SW480 (cell line): ENCODE measurements at regions not wholly inside any gene's neighbourhood (a gene's known extent, or its start where the extent isn't known, plus 50 kb on each side); places are given as distances from the start of the nearest gene placed in this dataset.

Experiments
- DNase-seq: peaks from one replicate; pipeline ENCODE4 v3.0.0-alpha.2; 2016; ENCODE audit warnings: low spot score

DNA sequence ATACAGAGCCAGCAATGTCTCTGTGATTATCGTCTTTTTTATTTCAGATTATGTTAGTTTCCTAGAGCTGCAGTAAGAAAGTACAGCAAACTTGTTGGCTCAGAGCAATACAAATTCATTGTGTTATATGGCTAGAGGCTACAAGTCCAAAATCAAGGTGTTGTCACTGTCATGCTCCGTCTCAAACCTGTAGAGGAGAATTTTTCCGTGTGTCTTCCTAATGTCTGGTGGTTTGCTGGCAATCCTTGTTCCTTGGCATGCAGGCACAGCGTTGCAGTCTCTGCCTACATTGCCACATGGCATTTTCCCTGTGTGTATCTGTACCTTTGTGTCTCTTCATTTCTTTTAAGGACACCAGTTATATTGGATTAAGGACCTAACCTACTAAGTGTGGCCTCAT, 244.4 kb downstream of the LRRIQ3 start:
- no peak for DNase-seq

DNA sequence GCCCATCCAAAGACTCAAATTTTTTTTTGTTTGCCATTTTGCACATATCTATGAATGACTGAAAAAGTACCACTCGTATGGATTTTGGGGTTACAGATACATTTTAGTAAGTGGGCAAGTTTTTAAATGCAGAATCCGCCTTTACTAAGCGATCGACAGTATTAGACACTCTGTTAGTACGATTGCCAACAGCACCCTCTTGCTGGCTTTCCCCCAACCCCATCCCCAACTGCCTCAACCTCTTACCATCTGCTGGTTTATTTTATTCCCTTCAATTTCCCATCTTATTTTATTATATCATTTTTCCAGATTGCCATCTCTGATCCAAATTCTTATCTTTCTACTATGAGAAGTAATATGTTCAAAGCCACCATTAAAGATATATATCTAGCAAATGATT, 244.8 kb downstream of the LRRIQ3 start:
- no peak for DNase-seq

GRCh38 chr1:73948055-73948454, 249.9 kb downstream of the LRRIQ3 start:
- no peak for DNase-seq

- DNase-seq = peak; percentile 27
Observed at GRCh38 chr1:73947009-73947408, 251.0 kb downstream of the LRRIQ3 start.

DNA sequence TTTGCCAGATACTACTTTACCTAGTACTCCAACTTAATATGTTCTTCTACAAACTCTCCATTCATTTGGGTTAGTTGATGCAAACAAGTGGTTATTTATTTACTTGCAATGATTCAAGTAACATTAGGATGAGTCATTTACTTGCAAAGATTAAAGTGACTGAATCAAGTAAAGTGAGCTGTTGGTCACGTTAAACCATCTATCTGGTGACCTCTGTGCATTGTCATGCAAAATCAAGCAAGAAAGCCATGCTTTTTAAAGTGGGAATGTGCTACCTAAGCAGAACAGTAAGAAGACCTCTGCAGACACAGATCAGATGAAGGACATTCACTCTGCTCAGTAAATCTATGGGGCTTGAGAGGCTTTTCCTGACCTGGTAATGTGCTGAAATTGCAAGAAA, 254.7 kb downstream of the LRRIQ3 start:
- DNase-seq = peak; percentile 9

DNA sequence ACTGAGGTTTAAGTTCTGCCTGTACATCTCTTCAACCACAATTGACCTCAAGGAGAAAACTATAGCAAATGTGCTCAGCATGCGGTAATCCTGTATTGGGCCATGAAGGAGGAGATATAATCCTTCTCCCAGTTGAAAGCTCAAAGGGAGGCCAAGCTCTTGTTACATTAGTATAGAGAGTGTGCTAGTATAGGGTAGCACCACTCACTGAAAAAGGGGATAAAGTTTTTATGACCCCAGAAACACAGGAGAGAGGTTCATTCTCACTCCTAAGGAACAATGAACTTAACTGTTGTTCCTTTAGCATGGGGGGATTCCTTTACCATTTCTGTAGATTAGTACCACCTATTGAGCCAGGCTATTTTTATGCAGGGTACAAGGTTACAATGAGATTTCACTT, 267.7 kb downstream of the LRRIQ3 start:
- DNase-seq = no peak

DNA sequence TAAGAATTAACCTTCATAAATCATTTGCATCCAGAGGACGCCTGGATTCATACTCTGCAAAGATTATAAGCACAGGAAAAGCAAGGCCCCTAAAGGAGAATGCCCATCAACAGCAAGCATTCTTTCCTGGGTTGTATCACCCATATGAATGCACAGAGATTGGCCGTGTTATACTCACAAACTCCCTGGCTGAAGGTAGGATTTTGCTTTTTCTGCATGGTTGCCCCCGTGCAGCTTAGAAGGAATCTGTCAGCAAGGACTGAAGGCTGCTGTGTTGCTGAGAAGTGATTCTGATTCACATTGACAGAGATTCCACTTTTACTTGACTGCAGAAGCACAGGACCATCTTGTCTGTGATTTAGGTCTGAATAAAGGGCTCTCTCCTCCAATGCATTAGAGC, 283.0 kb downstream of the LRRIQ3 start:
- DNase-seq = no peak

- no peak for DNase-seq
Observed at GRCh38 chr1:73913025-73913424, 285.0 kb downstream of the LRRIQ3 start.

DNA sequence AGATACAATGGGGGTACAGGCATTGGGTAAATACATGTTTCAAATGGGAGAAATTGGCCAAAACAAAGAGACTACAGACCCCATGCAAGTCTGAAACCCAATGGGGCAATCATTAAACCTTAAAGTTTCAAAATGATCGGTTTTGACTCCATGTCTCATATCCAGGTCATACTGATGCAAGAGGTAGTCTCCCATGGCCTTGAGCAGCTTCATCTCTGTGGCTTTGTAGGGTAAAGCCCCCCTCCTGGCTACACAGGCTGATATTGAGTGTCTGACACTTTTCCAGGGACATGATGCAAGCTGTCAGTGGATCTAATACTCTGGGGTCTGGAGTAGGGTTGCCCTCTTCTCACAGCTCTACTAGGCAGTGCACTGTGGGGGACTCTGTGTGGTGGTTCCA, 286.1 kb downstream of the LRRIQ3 start:
- no peak for DNase-seq

GRCh38 chr1:73910466-73910865, 287.5 kb downstream of the LRRIQ3 start:
- DNase-seq = no peak

DNA sequence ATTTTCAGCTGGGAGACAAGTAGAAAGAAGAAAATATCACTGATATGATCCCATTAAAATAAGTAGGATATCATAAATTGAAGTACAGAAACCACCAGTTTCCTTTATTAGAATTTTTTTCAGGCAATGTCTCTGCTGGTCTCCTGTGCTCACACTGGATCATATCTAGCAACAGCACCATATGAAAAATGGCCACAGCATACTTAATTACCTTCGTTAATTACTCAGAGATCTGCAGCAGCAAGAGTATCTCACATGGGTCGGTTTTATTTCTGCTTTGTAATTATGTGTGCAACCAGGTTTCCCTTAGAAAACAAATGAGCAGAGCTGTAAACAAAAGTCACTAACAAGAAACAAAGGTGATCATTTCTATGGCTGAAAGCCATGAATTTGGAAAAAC, 287.9 kb downstream of the LRRIQ3 start:
- DNase-seq = no peak

- DNase-seq = no peak
Observed at GRCh38 chr1:73909043-73909562, 288.9 kb downstream of the LRRIQ3 start.

GRCh38 chr1:73907051-73907450, 290.9 kb downstream of the LRRIQ3 start:
- DNase-seq = no peak

DNA sequence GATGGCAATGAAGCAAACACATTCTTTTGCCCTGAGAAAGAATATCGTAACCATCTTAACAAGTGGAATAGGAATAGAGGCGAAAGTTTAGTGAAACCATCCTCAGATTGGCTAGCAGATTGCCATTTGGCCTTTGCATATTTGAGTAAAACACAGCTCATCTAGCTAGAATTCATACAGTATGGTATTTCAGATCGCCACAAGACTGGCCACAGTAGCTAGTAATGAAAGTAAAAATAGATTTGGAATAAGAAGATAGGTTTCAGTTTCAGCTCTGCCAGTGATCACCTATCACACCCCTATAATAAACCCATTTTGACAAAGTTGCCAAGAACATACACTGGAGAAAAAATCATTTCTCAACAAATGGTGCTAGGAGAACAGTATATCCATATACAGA, 294.9 kb downstream of the LRRIQ3 start:
- no peak for DNase-seq

DNA sequence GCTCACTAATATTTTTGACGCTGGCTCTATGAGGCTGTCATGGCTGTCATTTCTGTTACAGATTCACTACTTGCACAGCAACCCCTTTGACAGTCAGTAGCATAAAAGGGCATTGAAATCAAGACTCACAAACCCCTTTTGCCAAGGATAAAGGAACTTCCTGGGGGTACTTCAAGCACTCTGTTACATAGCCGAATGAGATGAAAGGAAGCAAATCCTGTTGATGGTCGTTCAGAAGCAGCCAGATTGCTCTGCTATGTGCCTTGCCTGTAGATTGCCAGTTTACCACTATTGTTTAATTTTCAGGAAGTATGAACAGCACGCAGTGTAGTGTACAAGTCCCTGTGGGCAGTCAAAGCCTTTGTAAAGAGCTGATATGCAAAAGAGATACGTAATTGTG, 296.2 kb downstream of the LRRIQ3 start:
- DNase-seq = no peak

DNA sequence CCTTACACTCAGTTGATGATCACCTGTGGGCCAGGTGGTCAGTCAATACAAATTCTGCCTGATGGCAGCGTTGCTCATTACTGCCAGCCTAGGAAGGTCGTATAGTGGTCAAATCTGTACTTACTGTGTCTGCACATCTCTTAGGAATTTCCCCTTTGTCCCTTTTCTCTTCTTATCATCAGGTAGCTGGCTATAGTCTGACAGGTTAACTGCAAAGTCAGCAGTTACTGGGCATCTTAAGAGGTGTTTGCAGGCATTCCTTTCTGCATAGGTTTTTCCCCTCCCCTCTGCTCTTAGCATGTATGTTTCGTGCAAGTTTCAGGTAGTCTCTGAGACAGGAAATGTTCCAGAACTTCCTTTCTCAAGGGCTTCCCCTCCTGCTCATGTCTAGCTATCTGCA, 298.7 kb downstream of the LRRIQ3 start:
- DNase-seq = no peak

DNA sequence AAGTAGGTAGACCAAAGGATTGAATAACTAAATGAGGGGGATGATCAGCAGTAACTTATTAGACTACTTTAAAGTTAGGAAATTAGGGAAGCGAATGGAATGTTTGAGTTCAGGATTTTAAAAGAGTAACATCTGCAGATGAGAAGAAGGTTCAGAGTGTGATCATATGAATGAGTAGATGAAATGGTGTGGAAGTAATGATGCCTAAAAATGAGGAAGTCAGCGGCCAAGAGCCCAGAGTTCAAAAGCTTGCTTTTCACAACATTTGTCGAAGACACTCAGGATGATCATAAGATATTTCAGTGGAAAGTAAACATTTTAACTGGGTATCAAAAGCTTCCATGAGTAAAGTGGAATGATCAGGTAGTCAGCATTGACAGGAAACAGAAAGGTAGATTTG, 299.4 kb downstream of the LRRIQ3 start:
- no peak for DNase-seq

GRCh38 chr1:73887412-73887811, 310.6 kb downstream of the LRRIQ3 start:
- no peak for DNase-seq

DNA sequence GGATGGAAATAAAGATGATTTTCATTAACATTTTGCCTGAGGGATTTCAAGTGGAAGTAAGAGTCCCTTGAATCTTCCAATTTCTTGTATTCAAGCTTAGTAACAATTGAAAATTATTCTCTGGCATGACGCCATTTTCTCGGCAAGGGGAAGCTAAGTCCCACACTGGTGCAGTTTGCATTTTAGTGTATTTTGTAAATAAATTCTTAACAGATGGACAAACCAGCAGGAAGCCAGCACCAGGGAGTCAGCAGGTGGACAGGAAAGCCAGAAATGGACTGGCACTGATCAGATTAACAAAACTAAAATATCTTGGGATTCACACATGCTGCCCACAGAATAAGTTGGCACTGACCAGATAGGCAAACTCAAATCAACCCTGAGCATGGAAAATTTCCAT, 311.3 kb downstream of the LRRIQ3 start:
- no peak for DNase-seq

GRCh38 chr1:73874806-73875205, 323.2 kb downstream of the LRRIQ3 start:
- DNase-seq = no peak

DNA sequence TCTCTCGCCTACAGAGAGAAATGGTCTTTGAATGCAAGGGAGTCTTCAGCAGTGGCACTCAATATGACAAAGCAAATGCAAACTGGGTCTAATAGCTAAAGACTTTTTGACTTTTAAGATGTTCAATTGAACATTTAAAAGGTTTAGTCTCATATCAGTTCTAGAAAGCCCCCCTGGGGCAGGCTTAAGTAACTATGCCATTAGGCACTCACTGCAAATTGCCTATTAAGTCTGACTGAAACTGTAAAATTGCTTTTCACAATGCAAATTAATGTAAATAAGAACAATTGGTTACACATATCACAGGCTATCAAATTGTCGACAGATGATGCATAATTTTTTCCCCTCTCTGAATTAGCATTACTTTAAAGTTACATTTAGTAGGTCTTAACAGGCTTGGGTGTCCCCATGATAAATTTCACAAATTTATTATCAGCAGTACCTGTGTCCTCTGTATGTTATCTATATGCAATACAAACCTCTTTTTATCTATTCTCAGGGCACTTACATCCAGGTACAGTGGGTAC, 329.1 kb downstream of the LRRIQ3 start:
- DNase-seq = no peak

GRCh38 chr1:73862355-73862754, 335.6 kb downstream of the LRRIQ3 start:
- DNase-seq = no peak

DNA sequence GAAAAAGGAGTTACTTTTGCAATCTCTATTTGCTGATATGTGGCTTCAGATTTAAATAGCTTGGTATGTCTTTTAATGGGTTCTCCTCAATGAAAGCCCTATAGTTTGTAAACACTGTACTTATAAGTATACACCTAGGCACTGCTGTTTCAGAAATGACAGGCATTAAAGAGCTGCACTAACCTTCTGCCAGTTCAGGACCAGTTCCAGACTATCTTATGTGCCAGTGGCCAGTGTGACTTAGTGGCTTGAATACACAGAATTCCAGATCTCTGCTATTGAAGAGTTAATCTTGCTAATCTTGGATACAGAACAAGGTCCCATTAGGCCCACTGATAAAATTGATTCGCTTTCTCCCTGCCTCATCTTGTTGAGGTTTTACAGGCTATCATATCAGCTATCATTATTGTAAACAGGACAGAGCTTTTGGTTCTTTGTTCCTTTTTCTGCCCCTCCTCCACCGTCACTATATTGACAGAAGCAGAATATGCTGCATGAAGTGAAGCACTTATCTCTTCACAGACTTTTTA, 337.5 kb downstream of the LRRIQ3 start:
- no peak for DNase-seq

GRCh38 chr1:73859227-73859626, 338.7 kb downstream of the LRRIQ3 start:
- no peak for DNase-seq

- no peak for DNase-seq
Observed at GRCh38 chr1:73854527-73854926, 343.4 kb downstream of the LRRIQ3 start.
